Lower lobe of right lung (tissue), 2 donors: ENCODE measurements at regions not wholly inside any gene's neighbourhood (a gene's known extent, or its start where the extent isn't known, plus 50 kb on each side); places are given as distances from the start of the nearest gene placed in this dataset.

Source experiments
- ATAC-seq, 2 donors: fragments of 200-7000 bp; cut with Tn5 transposase; one replicate each; pipeline ENCODE4 v1.9.1; 2020 to 2022; ENCODE audit warnings: mild to moderate bottlenecking in 2 of 2, moderate library complexity in 2 of 2
- DNase-seq: peaks from one replicate; pipeline ENCODE4 v3.0.0-alpha.2; 2020
- H3K27ac ChIP-seq: fragments of 200-600 bp; one replicate; pipeline ENCODE4 v1.8.0; 2022
- H3K27me3 ChIP-seq: fragments of 200-600 bp; one replicate; pipeline ENCODE4 v1.8.0; 2022; ENCODE audit warnings: low read depth
- H3K36me3 ChIP-seq: fragments of 200-600 bp; one replicate; pipeline ENCODE4 v1.8.0; 2022; ENCODE audit warnings: mild to moderate bottlenecking
- H3K4me1 ChIP-seq: fragments of 200-600 bp; one replicate; pipeline ENCODE4 v1.8.0; 2022
- H3K4me3 ChIP-seq: fragments of 200-600 bp; one replicate; pipeline ENCODE4 v1.8.0; 2022; ENCODE audit warnings: mild to moderate bottlenecking
- H3K9me3 ChIP-seq: fragments of 200-600 bp; one replicate; pipeline ENCODE4 v1.8.0; 2022
- intact Hi-C: fragments of 100-400 bp; cut with DNase I; formaldehyde crosslinking; loops from one replicate; pipeline ENCODE4 v1.11.0; 2022
- TF ChIP-seq, protein P1 (sequence below): fragments of 200-600 bp; IDR thresholded peaks from one replicate; pipeline ENCODE4 v1.8.0; 2022; ENCODE audit warnings: antibody characterized with exemption, mild to moderate bottlenecking
- donor health status: DM: no; HTN: yes; CAD: no; lungs with severe emphysema.

GRCh38 chr15:26378304-26378703 lies 394.6 kb downstream of the GABRB3 start:
- no peaks in the 10 kb centered on the region for H3K36me3 ChIP-seq
- H3K4me3 ChIP-seq, result no peak overlapping the region
- no peak overlapping the region for H3K27ac ChIP-seq
- no peaks in the 10 kb centered on the region for H3K27me3 ChIP-seq
- intact Hi-C loops, result no loop called here
- ATAC-seq (no peak), DNase-seq (no peak)
- H3K4me1 ChIP-seq, result no peaks in the 10 kb centered on the region
- TF ChIP-seq, protein P1, sequence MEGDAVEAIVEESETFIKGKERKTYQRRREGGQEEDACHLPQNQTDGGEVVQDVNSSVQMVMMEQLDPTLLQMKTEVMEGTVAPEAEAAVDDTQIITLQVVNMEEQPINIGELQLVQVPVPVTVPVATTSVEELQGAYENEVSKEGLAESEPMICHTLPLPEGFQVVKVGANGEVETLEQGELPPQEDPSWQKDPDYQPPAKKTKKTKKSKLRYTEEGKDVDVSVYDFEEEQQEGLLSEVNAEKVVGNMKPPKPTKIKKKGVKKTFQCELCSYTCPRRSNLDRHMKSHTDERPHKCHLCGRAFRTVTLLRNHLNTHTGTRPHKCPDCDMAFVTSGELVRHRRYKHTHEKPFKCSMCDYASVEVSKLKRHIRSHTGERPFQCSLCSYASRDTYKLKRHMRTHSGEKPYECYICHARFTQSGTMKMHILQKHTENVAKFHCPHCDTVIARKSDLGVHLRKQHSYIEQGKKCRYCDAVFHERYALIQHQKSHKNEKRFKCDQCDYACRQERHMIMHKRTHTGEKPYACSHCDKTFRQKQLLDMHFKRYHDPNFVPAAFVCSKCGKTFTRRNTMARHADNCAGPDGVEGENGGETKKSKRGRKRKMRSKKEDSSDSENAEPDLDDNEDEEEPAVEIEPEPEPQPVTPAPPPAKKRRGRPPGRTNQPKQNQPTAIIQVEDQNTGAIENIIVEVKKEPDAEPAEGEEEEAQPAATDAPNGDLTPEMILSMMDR, result no peak
- peaks cover 21% of the 10 kb centered on the region for H3K9me3 ChIP-seq

DNA sequence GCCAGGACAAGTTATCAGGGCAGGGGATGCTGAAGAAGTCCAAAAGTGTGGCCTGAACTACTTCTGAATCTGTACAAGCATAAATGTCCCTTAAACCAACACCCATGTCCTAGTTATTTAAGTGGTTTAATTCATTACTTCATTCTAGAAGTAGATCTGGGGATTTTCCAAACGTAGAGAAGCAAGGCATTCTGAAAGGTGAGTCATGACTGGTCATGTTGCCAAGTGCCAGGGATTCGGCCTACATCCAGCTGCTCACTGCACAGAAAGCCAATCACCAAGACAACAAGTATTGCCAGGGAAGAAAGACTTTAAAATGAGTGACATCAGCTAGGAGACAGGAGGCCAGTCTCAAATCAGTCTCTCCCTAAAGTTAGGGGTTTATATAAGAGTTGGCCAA lies 396.6 kb downstream of the GABRB3 start:
- TF ChIP-seq, protein P1, result no peak

GRCh38 chr15:26374806-26375205 lies 398.1 kb downstream of the GABRB3 start:
- ATAC-seq (no peak), DNase-seq (no peak)
- Histone ChIP-seq H3K4me1 (no peaks in the 10 kb centered on the region), H3K4me3 (no peak overlapping the region), H3K27ac (no peak overlapping the region), H3K9me3 (peaks cover 21% of the 10 kb centered on the region), H3K27me3 (no peaks in the 10 kb centered on the region), H3K36me3 (no peaks in the 10 kb centered on the region)
- intact Hi-C loops, result no loop called here
- TF ChIP-seq, protein P1, result no peak

More for the DNA sequence above, 396.6 kb downstream of the GABRB3 start:
- Histone ChIP-seq H3K4me1 (no peaks in the 10 kb centered on the region), H3K9me3 (peaks cover 21% of the 10 kb centered on the region), H3K27ac (no peak overlapping the region), H3K27me3 (no peaks in the 10 kb centered on the region), H3K36me3 (no peaks in the 10 kb centered on the region), H3K4me3 (no peak overlapping the region)
- no peak for DNase-seq
- ATAC-seq, result no peak
- intact Hi-C loops, result no loop called here

GRCh38 chr15:26372706-26373105 lies 400.2 kb downstream of the GABRB3 start:
- Histone ChIP-seq H3K4me1 (no peaks in the 10 kb centered on the region), H3K9me3 (peaks cover 21% of the 10 kb centered on the region), H3K27ac (no peak overlapping the region), H3K4me3 (no peak overlapping the region), H3K27me3 (no peaks in the 10 kb centered on the region), H3K36me3 (no peaks in the 10 kb centered on the region)
- ATAC-seq (no peak), DNase-seq (no peak)
- intact Hi-C loops, result no loop called here
- TF ChIP-seq, protein P1, result no peak

DNA sequence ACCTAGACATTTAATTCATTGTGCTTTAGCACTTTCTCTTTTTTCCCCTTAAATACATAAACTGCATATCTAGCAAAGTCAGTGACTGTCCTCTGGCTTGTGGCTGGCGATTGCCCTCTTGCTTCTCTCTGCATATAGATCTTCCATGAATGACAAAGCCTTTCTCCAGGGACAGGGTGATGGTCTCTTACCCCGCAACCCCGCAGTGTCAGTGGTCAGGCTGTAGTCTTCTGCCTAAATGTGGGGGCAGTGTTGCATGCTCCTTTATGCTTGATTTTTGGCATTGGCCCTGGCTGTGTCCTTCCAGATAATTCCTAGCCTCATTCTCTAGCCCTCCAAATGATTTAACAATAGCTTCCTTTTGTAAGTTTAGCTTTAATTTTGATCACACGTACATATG lies 407.8 kb downstream of the GABRB3 start:
- intact Hi-C loops, result no loop called here
- no peak overlapping the region for H3K27ac ChIP-seq
- TF ChIP-seq, protein P1, result no peak
- H3K9me3 ChIP-seq, result no peaks in the 10 kb centered on the region
- no peak for DNase-seq
- no peaks in the 10 kb centered on the region for H3K27me3 ChIP-seq
- H3K36me3 ChIP-seq, result no peaks in the 10 kb centered on the region
- H3K4me3 ChIP-seq, result no peak overlapping the region
- ATAC-seq, result no peak
- no peaks in the 10 kb centered on the region for H3K4me1 ChIP-seq

- intact Hi-C loops, result no loop called here
- no peaks in the 10 kb centered on the region for H3K27me3 ChIP-seq
Observed at GRCh38 chr15:26359855-26360254, 413.0 kb downstream of the GABRB3 start.

More at GRCh38 chr15:26359855-26360254, 413.0 kb downstream of the GABRB3 start:
- Histone ChIP-seq H3K9me3 (no peaks in the 10 kb centered on the region), H3K36me3 (no peaks in the 10 kb centered on the region), H3K27ac (no peak overlapping the region), H3K4me1 (no peaks in the 10 kb centered on the region), H3K4me3 (no peak overlapping the region)
- TF ChIP-seq, protein P1, result no peak
- ATAC-seq (no peak), DNase-seq (no peak)
